ENCODE measurements at regions not wholly inside any gene's neighbourhood (a gene's known extent, or its start where the extent isn't known, plus 50 kb on each side); places are given as distances from the start of the nearest gene placed in this dataset.

GRCh38 chr16:14360326-14361037 lies 269.6 kb downstream of the PARN start:
- no peak for DNase-seq (ENCODE audit: low spot score)

DNA sequence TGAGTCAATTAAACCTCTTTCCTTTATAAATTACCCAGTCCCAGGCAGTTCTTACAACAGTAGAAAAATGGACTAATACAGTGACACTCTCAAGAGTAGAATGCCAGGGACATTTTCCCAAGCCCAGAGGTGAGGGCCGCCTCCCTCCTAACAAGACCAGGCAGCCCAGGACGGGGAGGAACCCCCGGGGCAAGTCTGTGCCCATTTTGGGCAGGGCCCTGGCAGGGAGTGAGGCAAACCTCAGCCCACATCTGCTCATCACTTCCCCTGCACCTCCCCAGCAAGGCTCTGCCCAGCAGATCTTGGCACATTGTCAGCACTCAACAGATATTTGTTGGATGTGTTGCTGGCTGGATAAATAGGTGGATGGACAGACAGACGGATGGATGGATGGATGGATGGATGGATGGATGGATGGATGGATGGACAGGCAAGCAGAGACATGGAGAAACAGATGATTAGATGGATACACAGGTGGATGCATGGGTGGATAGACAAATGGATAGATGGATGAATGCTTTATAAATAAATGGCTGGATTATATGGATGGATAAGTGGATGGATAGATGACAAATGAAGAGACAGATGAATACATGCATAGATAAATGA lies 271.3 kb downstream of the PARN start:
- DNase-seq (ENCODE audit: low spot score), result no peak

DNA sequence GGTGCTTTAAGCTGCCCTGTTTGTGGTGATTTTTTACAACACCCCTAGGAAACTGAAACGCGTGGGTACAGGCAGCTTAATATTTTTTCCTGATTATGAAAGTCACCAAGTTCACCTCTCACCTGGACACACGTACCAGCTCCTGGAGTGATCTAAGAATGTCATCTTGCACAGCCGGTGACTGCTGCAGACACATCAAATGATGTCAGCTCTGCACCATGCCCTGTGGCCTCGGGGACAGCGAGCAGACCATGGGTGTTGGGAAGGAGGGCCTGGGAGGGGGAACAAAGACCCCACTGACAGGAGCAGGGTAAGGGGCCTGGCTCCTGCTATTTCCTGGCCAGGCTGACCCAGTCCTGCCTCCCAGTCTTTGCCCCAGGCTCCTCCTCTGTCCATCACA lies 272.7 kb downstream of the PARN start:
- no peak for DNase-seq (ENCODE audit: low spot score)

DNA sequence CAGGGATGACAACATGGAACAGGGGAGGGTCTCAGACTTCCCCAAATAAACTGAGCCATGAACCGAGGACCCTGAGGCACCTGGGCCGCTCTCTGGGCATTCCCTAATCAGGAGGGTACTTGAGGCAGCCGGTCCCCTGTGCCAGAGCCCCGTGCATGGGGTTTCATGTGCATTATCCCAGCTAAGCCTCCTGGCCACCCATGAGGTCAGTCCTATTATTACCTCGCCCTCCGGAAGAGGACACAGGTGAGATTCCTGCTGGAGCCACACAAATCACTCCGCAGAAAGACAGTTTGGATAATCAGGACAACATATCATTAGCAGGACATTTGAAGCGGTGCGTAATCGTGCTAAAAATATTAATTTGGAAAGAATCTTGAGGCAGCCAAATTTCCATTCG lies 274.0 kb downstream of the PARN start:
- no peak for DNase-seq (ENCODE audit: low spot score)

DNA sequence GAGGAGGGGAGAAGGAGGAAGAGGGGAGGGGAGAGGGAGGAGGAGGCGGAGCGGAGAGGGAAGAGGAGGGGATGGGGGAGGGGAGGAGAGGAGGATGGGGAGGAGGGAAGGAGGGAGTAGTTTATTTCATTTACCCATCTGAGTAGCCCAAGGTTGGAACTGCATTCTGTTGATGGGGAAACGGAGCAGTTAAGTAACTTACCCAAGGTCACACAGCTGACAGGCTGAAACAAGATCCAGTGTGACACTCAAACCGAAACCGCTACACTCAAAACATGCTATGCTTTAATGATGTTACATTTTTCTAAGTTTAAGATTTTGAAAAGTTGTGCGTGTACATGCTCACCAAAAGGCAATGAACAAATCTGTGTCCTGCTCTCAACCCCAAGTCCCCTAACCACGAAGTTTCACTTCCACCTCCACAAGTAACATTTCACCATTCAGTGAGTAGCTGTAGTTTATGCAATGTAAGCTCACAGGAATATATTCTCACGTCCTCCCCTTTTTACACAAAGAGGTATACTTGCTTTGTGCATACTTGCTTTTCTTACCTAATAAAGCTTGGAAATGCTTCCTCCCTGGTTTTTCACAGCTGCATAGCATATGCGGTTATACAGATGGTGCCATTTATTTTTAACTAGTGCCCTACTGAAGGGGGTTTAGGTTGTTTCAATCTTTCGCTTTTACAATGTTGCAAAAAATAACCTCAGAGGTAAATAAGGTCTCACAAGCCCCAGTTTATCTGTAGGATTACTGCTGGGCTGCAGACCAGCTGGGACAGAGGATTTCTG lies 275.3 kb downstream of the PARN start:
- peak; percentile 98 for DNase-seq (ENCODE audit: low spot score)

GRCh38 chr16:14353340-14353739 lies 276.7 kb downstream of the PARN start:
- DNase-seq (ENCODE audit: low spot score), result no peak

GRCh38 chr16:14351647-14352046 lies 278.4 kb downstream of the PARN start:
- no peak for DNase-seq (ENCODE audit: low spot score)

DNA sequence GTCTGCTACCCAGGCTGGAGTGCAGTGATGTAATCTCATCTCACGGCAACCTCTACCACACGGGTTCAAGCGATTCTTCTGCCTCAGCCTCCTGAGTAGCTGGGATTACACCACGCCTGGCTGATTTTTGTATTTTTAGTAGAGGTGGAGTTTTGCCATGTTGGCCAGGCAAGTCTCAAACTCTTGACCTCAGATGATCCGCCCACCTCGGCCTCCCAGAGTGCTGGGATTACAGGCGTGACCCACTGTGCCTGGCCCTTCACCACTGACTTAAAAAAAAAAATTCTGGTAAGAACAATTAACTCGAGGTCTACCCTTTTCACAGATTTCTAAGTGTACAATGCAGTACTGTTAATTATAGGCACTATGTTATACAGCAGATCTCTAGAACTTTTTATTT lies 279.4 kb downstream of the PARN start:
- no peak for DNase-seq (ENCODE audit: low spot score)

GRCh38 chr16:14350081-14350480 lies 279.0 kb downstream of the MRTFB start:
- no peak for DNase-seq (ENCODE audit: low spot score)

DNA sequence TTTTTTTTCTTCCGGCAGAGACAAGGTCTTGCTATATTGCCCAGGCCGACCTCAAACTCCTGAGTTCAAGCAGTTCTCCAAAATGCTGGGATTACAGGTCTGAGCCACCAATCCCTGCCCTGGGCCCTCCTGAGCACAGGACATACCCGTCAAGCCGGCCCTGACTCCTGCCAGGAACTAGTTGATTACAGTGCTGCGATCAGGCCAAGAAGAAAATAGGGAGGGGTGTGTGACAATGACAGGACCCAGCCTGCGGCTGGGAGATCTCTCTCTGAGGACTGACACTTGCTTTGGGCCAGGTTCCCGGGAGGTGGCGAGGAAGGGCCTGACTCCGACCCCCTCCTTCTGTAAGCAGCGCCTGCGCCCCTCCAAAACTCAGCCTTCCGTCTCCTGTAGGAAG lies 276.6 kb downstream of the MRTFB start:
- no peak for DNase-seq (ENCODE audit: low spot score)

- DNase-seq (ENCODE audit: low spot score), result no peak
Measured at GRCh38 chr16:14346278-14347142, 275.4 kb downstream of the MRTFB start.

DNA sequence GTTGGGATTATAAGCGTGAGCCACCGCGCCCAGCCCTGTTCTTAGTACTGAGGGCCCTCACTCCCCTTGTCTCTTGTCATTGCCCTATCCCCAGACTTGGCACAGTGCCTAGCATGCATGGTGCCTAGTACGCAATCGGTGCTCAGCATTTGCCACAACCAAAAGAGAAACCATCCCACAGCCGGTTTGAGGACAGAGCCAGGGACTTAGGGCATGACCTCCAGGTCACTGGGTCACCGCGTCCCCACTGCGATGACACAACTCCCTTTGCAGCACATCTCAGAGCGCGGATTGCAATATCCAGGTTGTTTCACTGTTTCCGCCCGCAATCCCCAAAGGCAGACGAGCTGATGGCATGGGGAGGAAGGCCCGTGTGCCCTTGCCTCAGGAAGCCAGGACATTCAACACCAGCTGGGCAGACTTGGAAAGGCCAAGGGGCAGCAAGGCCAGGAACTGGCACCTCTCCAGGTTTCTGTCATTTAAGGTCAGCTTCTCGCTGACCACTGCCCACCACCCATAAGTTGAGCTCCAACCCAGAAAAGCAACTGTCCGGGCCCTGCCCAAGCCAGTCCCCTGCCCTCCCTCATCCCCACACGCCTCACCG lies 274.5 kb downstream of the MRTFB start:
- DNase-seq (ENCODE audit: low spot score), result no peak

DNA sequence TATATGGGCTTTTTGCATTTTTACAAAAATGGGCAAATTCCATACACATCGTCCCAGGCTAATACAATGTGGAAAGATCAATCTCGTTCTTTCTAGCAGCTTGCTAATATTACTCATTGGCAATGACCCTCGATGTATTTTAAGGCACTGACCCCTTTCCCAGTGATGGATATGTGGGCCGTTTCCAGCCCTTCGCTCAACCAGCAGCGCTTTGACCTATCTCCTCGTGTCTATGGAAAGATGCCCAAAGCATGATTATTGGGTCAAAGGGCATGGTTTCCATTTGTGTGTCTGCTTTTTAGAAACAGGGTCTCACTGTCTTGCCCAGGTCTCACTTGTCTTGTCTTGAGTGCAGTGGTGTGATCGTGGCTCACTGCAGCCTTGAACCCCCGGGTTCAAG lies 273.8 kb downstream of the MRTFB start:
- no peak for DNase-seq (ENCODE audit: low spot score)

- DNase-seq (ENCODE audit: low spot score), result no peak
Measured at GRCh38 chr16:14344292-14344691, 273.2 kb downstream of the MRTFB start.

- DNase-seq (ENCODE audit: low spot score), result no peak
Measured at GRCh38 chr16:14341324-14342225, 270.5 kb downstream of the MRTFB start.

DNA sequence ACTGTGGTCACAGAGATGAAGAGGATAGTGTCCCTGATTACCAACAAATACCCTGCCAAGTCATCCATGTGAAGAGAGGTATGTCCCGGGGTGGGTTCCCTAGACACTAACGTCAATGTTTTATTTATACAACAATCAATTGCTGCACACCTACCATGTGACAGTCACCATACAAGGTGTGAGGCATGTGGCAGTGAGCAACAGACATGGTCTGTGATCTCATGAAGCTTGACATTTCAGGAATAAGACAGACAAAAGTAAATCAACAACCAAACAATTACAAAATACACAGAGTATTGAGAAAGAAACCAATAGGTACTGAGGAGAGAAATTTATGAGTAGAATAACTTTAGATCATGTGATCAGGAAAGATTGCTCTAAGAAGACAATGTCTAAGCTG lies 268.6 kb downstream of the MRTFB start:
- DNase-seq (ENCODE audit: low spot score), result no peak

GRCh38 chr16:14338969-14339368 lies 267.9 kb downstream of the MRTFB start:
- no peak for DNase-seq (ENCODE audit: low spot score)

DNA sequence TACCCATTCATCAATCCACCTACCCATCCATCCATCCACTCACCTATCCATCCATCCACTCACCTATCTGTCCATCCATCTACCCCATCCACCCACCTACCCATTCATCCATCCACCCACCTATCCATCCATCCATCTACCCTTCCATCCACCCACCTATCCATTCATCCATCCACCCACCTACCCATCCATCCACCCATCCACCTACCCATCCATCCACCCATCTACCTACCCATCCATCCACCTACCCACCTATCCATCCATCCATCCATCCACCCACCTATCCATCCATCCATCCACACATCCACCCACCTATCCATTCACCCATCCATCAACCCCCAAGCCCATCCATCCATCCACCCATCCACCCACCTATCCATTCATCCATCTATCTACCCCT lies 267.1 kb downstream of the MRTFB start:
- no peak for DNase-seq (ENCODE audit: low spot score)

DNA sequence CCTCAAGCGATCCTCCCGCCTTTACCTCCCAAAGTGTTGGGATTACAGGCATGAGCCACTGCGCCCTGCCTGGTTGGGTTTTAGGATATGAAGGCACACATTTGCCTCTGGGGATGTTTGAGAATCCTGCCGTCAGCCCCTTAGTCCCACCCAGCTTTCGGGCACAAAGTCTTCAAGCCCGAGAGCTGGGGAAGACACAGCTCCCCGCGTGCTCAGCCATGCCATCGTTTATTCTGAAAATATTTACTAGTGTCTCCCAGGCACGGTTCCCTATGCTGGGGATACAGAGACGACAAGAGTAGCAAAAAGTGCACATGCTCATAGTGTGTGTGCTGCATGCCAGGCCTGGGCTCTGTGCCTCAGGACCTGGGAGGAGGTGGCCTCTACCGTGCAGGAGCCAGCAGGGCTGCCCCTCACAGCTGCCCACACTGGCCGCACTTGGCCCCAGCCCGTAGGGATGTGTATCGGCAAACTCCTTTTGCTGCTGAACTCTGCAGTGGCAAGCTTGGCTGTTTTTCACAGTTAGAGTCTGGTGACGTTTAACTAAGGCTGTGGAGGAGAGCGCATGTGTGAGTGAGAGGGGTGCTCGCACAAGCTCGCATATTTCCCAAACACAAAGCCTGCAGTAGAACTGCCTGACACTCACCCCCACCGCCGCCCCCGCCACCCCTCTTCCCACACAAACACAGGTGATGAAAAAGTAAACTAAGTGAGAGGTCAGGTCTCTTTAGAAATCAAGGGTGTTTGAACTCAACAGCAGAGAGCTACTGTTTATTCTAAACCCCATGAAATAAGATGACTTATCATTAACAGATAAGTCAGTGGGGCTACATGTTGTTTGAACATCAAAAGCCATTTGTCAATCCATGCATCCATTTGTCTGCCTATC lies 266.4 kb downstream of the MRTFB start:
- no peak for DNase-seq (ENCODE audit: low spot score)

GRCh38 chr16:14335297-14335696 lies 264.2 kb downstream of the MRTFB start:
- peak; percentile 63 for DNase-seq (ENCODE audit: low spot score)

All from NAMALWA (cell line).